NCI-H748 (cell line): ENCODE measurements at regions not wholly inside any gene's neighbourhood (a gene's known extent, or its start where the extent isn't known, plus 50 kb on each side); places are given as distances from the start of the nearest gene placed in this dataset.
"Not testable (repeated sequence)": the region's sequence is repeated elsewhere in the genome, so short reads cannot be mapped to it uniquely, and the experiment has no call there.

Experiments
- DNase-seq: peaks from one replicate; lab custom pipeline; 2025; ENCODE audit not compliant: unreplicated experiment; lab: John Stamatoyannopoulos, UW

GRCh38 chr4:3636646-3637320 lies 104.6 kb upstream of the LRPAP1 start:
- no peak for DNase-seq

- DNase-seq = not testable (repeated sequence)
These were observed 103.8 kb upstream of the LRPAP1 start for GRCh38 chr4:3636020-3636419.

GRCh38 chr4:3634894-3635820 lies 102.9 kb upstream of the LRPAP1 start:
- DNase-seq = no peak

GRCh38 chr4:3634281-3634857 lies 102.1 kb upstream of the LRPAP1 start:
- no peak for DNase-seq

- not testable (repeated sequence) for DNase-seq
These were observed 101.1 kb upstream of the LRPAP1 start for GRCh38 chr4:3633277-3633676.

- not testable (repeated sequence) for DNase-seq
These were observed 100.6 kb upstream of the LRPAP1 start for GRCh38 chr4:3632794-3633193.

- not testable (repeated sequence) for DNase-seq
These were observed 99.5 kb upstream of the LRPAP1 start for GRCh38 chr4:3631544-3632266.

- no peak for DNase-seq
These were observed 98.6 kb upstream of the LRPAP1 start for GRCh38 chr4:3630598-3631543.

- DNase-seq = no peak
These were observed 97.9 kb upstream of the LRPAP1 start for GRCh38 chr4:3630136-3630597.

- no peak for DNase-seq
These were observed 97.4 kb upstream of the LRPAP1 start for GRCh38 chr4:3629665-3630064.

- DNase-seq = not testable (repeated sequence)
These were observed 97.0 kb upstream of the LRPAP1 start for GRCh38 chr4:3629176-3629575.

- DNase-seq = no peak
These were observed 96.6 kb upstream of the LRPAP1 start for GRCh38 chr4:3628868-3629175.

- not testable (repeated sequence) for DNase-seq
These were observed 96.0 kb upstream of the LRPAP1 start for GRCh38 chr4:3627967-3628867.

- DNase-seq = not testable (repeated sequence)
These were observed 95.2 kb upstream of the LRPAP1 start for GRCh38 chr4:3627456-3627855.

- not testable (repeated sequence) for DNase-seq
These were observed 94.1 kb upstream of the LRPAP1 start for GRCh38 chr4:3626131-3626884.

- not testable (repeated sequence) for DNase-seq
These were observed 93.2 kb upstream of the LRPAP1 start for GRCh38 chr4:3625286-3625875.

GRCh38 chr4:3623809-3624329 lies 91.6 kb upstream of the LRPAP1 start:
- DNase-seq = not testable (repeated sequence)

GRCh38 chr4:3623106-3623505 lies 90.9 kb upstream of the LRPAP1 start:
- DNase-seq = no peak
